ENCODE measurements at regions not wholly inside any gene's neighbourhood (a gene's known extent, or its start where the extent isn't known, plus 50 kb on each side); places are given as distances from the start of the nearest gene placed in this dataset.

DNA sequence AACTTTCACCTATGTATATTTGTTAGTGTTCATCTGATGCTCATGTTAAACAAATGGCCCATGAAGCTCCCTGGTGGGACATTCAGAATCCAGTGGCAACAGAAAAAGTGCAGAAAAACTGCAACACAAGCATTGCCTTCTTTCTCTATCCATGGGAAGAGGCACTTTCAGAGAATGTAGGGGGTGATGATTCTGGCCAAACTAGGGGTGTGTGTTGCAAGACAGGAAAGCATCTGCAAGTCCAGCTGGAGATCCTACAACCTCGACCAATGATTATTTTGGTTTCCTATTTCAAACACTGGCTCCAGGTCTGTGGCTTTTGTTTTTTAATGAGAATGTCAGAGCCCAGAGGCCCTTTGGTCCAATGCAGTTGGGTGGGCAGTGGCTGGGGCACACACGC is 198.7 kb downstream of the CXCL12 start:
- DNase-seq (ENCODE audit: low spot score in 2 of 2) = no peak
- no peak overlapping the region for H3K4me3 ChIP-seq (ENCODE audit: low read depth, poor library complexity, severe bottlenecking)
- WGBS, 2 donors = 6 to 23% methylated on average over 2 of the region's 2 CpGs
- intact Hi-C loops (cut with DNase I; ENCODE audit: low total_unique reads) = no loop called here
- TF ChIP-seq, protein P1, sequence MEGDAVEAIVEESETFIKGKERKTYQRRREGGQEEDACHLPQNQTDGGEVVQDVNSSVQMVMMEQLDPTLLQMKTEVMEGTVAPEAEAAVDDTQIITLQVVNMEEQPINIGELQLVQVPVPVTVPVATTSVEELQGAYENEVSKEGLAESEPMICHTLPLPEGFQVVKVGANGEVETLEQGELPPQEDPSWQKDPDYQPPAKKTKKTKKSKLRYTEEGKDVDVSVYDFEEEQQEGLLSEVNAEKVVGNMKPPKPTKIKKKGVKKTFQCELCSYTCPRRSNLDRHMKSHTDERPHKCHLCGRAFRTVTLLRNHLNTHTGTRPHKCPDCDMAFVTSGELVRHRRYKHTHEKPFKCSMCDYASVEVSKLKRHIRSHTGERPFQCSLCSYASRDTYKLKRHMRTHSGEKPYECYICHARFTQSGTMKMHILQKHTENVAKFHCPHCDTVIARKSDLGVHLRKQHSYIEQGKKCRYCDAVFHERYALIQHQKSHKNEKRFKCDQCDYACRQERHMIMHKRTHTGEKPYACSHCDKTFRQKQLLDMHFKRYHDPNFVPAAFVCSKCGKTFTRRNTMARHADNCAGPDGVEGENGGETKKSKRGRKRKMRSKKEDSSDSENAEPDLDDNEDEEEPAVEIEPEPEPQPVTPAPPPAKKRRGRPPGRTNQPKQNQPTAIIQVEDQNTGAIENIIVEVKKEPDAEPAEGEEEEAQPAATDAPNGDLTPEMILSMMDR (IDR thresholded peaks at IDR 0.05) = no peak
- no peak for TF ChIP-seq POLR2A (IDR thresholded peaks at IDR 0.05)

DNA sequence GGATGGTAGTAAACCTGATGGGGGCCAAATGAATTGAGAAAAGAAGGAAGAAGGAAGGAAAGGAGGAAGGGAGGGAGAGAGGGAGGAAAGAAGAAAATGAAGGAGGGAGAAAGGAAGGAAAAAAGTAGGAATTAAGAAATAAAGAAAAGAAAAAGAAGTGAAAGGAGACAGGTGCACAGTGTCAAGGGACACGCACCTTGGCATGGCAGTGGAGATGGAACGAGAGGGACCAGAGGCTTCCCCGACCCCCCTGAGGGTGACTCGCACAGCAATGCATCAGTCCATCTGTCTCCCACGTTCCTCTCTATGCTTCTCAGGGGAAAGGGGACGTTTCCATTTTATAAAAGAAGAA is 199.6 kb downstream of the CXCL12 start:
- WGBS, 2 donors = 78 to 80% methylated on average over 6 of the region's 6 CpGs
- TF ChIP-seq, protein P1 (IDR thresholded peaks at IDR 0.05) = no peak
- TF ChIP-seq POLR2A (IDR thresholded peaks at IDR 0.05) = no peak
- H3K4me3 ChIP-seq (ENCODE audit: low read depth, poor library complexity, severe bottlenecking) = no peak overlapping the region
- no peak for DNase-seq (ENCODE audit: low spot score in 2 of 2)
- intact Hi-C loops (cut with DNase I; ENCODE audit: low total_unique reads) = no loop called here

DNA sequence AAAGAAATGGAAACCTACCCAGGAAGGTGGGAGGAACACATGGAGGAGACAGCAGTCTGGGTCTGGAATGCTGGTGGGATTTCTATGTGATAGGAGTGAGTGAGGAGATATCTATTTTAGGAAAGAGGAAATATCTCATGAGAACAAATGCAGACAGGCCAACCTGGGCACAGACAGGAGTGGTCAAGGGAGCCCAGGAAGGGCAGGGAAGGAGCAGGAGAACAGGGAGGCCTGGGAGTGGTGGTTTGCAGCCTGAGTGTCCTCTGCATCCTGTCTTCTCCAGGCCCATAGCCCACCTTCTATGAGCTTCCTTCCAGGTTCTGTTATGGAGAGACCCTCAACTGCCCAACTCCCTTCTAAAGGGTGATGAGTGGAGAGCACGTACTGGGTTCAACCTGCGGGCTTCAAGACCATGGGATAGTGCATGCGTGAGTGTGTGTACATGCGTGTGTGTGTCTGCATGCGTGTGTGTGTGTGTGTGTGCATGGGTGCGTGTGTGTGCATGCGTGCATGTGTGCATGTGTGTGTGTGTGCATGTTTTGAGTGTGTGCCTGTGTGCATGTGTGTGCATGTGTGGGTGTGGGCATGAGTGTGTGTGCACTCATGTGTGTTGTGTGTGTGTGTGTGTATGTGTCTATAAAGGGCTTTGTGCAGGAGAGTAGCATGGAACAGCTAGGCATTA is 200.1 kb downstream of the CXCL12 start:
- TF ChIP-seq POLR2A (IDR thresholded peaks at IDR 0.05) = no peak
- TF ChIP-seq, protein P1 (IDR thresholded peaks at IDR 0.05) = no peak
- no peak for DNase-seq (ENCODE audit: low spot score in 2 of 2)
- intact Hi-C loops (cut with DNase I; ENCODE audit: low total_unique reads) = no loop called here
- H3K4me3 ChIP-seq (ENCODE audit: low read depth, poor library complexity, severe bottlenecking) = no peak overlapping the region
- WGBS, 2 donors = 95 to 99% methylated on average over 7 of the region's 7 CpGs

DNA sequence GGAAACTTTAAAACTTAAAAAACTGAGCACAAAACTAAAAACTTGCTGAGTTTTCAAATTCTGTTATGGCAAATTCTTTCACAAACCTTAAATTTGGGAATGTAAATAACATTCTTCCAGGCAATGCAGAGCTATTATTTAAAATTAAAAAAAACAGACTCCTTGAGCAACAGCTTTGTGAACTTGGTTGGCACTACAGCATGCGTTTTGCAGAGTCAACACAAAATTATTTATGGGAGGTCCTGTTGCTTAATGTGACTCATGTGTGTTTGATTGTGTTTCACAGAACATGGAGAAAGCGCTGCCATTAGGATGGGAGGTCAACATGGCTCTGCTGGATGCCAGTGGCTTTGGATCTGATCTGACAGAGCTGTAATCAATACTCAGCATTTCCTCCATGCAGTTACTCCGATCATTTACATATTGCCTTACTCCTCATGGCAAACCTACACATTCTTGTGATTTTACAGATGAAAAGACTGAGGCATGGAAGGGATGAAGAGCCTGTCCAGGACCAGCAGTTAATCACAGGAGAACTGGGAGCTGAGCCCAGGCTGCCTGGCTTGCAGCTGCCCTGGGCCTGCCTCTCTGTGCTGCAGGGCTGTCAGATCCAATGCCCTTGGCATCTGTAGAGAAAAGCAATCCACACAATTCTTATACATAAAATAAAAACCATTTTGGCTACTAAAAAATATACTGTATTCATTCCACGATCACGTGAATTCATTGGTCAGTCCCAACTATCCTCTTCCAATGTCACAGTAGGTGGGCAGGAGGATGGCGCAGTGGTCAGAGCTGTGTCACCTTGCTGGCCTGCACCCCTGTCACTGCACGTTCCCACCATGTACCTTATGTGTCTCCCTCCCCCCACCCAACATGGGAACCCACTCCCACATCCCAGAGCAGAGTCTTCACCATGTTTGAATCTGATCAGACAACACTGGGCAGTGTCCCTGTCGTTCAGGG is 200.9 kb downstream of the CXCL12 start:
- 69 to 78% methylated on average over 8 of the region's 8 CpGs for WGBS, 2 donors
- DNase-seq (ENCODE audit: low spot score in 2 of 2) = no peak
- intact Hi-C loops (cut with DNase I; ENCODE audit: low total_unique reads) = no loop called here
- TF ChIP-seq, protein P1 (IDR thresholded peaks at IDR 0.05) = no peak
- TF ChIP-seq POLR2A (IDR thresholded peaks at IDR 0.05) = no peak
- H3K4me3 ChIP-seq (ENCODE audit: low read depth, poor library complexity, severe bottlenecking) = no peak overlapping the region

DNA sequence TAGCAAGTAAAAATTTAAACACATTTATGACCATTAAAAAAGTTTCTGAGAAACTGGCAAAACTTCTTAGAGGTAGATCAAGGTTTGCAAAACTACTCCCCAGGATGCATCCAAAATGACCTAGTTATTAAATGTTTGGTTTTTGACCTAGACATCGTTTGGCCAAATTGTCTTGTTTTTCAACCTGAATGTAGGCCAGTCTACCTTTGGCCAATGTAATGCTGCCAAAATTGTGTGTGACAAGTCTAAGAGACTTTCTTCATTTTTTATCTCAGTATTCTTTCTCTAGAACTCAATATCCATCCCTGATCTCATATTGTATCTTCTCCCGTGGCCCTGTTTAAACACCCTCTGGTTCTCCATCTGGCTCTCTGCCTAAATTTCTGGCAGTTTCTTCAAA is 202.0 kb downstream of the CXCL12 start:
- H3K4me3 ChIP-seq (ENCODE audit: low read depth, poor library complexity, severe bottlenecking) = no peak overlapping the region
- WGBS, 2 donors = 55 to 66% methylated on average over 2 of the region's 2 CpGs
- TF ChIP-seq, protein P1 (IDR thresholded peaks at IDR 0.05) = no peak
- no peak for TF ChIP-seq POLR2A (IDR thresholded peaks at IDR 0.05)
- intact Hi-C loops (cut with DNase I; ENCODE audit: low total_unique reads) = no loop called here
- no peak for DNase-seq (ENCODE audit: low spot score in 2 of 2)
